Brain microvascular endothelial cell (primary cell): ENCODE measurements at regions not wholly inside any gene's neighbourhood (a gene's known extent, or its start where the extent isn't known, plus 50 kb on each side); places are given as distances from the start of the nearest gene placed in this dataset.

ENCODE experiments used
- DNase-seq: peaks from one replicate; pipeline ENCODE4 v3.0.0-alpha.2; 2020
- H3K27ac ChIP-seq: fragments of 250-450 bp; sonication (Bioruptor Pico); 2 replicates; pipeline ENCODE4 v1.5.1; 2020; ENCODE audit warnings: mild to moderate bottlenecking, moderate library complexity
- H3K27me3 ChIP-seq: fragments of 250-450 bp; sonication (Bioruptor Pico); replicated peaks from 2 replicates; pipeline ENCODE4 v1.5.1; 2020; ENCODE audit warnings: mild to moderate bottlenecking
- H3K36me3 ChIP-seq: fragments of 250-450 bp; sonication (Bioruptor Pico); replicated peaks from 2 replicates; pipeline ENCODE4 v1.5.1; 2020; ENCODE audit warnings: mild to moderate bottlenecking
- H3K4me3 ChIP-seq: 2 replicates; pipeline ENCODE4 v1.5.1; 2011; ENCODE audit warnings: low read depth, mild to moderate bottlenecking, control low read depth, low read length, moderate library complexity
- in situ Hi-C: cut with HindIII; loops from 2 replicates; pipeline ENCODE4 v1.10.0; 2017; ENCODE audit warnings: low sequenced_read_pairs, low pct_ligation_motif_present
- TF ChIP-seq, protein P1 (sequence below): IDR thresholded peaks from 2 replicates; pipeline ENCODE4 v1.5.1; 2011; ENCODE audit warnings: low read depth, mild to moderate bottlenecking, moderate library complexity, low read length, control low read depth, inconsistent platforms; ENCODE audit errors: missing control alignments

DNA sequence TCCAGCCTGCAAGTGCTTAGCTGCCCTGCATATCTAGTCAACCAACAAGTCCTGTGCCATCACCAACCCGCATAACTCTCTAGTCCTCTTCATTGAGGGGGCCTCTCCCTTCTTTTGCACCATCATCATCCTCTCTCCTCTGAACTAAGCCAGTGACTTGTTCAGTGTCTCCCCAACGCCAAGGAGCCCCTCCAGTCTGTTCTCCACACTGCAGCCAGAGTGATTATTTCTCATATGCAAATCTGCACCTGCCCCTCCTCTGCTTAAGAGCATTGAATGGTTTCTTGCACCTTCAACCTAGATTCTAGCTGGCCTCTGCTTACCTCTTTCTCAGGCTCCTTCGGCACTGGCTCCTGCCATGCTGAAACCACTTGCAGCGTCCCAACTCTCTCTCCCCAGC is 141.8 kb downstream of the FAM161A start:
- Histone ChIP-seq H3K36me3 (no peaks in the 10 kb centered on the region), H3K27ac (no peak overlapping the region), H3K27me3 (no peaks in the 10 kb centered on the region), H3K4me3 (no peak overlapping the region)
- TF ChIP-seq, protein P1, sequence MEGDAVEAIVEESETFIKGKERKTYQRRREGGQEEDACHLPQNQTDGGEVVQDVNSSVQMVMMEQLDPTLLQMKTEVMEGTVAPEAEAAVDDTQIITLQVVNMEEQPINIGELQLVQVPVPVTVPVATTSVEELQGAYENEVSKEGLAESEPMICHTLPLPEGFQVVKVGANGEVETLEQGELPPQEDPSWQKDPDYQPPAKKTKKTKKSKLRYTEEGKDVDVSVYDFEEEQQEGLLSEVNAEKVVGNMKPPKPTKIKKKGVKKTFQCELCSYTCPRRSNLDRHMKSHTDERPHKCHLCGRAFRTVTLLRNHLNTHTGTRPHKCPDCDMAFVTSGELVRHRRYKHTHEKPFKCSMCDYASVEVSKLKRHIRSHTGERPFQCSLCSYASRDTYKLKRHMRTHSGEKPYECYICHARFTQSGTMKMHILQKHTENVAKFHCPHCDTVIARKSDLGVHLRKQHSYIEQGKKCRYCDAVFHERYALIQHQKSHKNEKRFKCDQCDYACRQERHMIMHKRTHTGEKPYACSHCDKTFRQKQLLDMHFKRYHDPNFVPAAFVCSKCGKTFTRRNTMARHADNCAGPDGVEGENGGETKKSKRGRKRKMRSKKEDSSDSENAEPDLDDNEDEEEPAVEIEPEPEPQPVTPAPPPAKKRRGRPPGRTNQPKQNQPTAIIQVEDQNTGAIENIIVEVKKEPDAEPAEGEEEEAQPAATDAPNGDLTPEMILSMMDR, result no peak
- in situ Hi-C loops, result no loop called here
- no peak for DNase-seq

DNA sequence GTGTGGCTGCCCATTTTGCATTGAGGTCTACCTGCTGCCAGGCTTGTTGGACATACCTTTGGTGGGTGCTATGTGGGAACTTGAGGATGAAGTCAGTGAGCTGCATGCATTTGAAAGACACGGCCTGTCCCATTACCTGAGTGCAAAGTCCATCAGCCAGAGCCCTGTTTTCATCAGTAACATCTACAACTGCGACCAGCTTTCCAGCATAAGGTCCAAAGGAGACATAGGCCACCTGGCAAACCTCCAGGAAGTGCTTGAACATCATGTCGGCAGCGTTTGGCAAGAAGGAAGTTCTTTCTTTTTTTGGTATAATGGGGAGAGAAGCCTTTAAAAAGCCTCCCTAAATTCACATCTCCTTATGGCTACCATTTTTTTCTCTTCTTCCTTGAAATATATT is 143.1 kb downstream of the FAM161A start:
- DNase-seq, result no peak
- H3K27ac ChIP-seq, result no peak overlapping the region
- TF ChIP-seq, protein P1, result no peak
- H3K4me3 ChIP-seq, result no peak overlapping the region
- H3K27me3 ChIP-seq, result no peaks in the 10 kb centered on the region
- in situ Hi-C loops, result no loop called here
- H3K36me3 ChIP-seq, result no peaks in the 10 kb centered on the region

DNA sequence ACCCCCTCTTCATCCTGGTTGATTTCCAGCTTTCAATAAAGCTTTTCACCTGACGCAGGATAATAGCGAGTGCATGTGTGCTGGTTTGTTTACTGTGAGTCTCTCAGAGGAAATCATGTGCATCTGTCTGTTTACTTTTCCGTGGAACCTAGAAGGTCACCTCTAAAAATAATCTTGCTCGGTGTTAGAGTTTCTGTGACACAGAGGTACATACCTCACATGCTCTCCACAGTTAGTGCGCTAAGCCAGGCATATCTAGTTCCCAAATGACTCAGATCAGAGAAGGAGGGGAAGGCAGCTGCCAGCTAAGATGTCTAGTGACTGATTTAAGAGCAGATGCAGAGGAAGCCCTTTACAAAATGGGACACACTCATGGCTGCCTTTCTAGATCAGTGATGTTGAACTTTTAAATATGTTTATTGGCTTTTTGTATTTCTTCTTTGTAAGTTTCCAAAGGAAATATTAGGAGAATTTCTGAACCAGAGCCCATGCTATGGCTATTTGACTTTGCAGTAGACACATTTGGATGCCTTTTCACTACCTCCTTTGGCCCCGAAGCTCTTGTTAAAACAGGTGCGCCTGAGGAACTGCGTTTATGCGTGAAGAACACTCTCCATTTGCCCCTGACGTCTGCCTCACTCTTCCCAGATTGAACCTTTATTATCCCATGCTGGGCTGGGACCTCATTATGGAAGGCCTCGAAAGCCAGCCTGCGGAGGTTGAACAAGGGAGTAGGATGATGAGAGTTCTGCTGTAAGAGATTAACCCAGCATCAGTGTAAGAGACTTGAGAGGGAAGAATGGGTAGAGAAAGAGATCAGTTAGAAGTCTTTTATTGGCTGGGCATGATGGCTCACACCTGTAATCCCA is 145.6 kb downstream of the FAM161A start:
- H3K4me3 ChIP-seq, result no peak overlapping the region
- no peaks in the 10 kb centered on the region for H3K27me3 ChIP-seq
- in situ Hi-C loops, result no loop called here
- H3K27ac ChIP-seq, result no peak overlapping the region
- no peaks in the 10 kb centered on the region for H3K36me3 ChIP-seq
- TF ChIP-seq, protein P1, result no peak
- peak; percentile 73 for DNase-seq

GRCh38 chr2:61705625-61706024 is 148.2 kb downstream of the FAM161A start:
- TF ChIP-seq, protein P1, result no peak
- no peak for DNase-seq

DNA sequence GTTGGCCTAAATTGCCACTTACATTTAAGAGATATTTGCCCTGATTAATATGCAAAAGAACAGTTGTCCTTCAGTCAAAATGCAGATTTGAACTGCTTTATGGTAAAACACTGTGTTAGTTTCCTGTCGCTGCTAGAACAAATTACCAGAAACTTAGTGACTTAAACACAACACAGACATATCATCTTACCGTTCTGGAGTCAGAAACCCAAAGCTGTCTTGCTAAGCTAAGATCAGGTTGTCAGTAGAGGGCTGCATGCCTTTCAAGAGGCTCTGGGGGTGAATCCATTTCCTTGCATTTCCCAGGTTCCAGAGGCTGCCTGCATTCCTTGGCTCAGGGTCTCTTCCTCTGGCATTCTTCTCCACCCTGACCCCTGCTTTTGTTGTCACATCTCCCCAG is 149.5 kb downstream of the FAM161A start:
- TF ChIP-seq, protein P1, result no peak
- no peak overlapping the region for H3K4me3 ChIP-seq
- no peak overlapping the region for H3K27ac ChIP-seq
- H3K27me3 ChIP-seq, result no peaks in the 10 kb centered on the region
- no peak for DNase-seq
- H3K36me3 ChIP-seq, result no peaks in the 10 kb centered on the region
- in situ Hi-C loops, result no loop called here

More at GRCh38 chr2:61705625-61706024, 148.2 kb downstream of the FAM161A start:
- no peak overlapping the region for H3K4me3 ChIP-seq
- H3K27me3 ChIP-seq, result no peaks in the 10 kb centered on the region
- H3K36me3 ChIP-seq, result no peaks in the 10 kb centered on the region
- H3K27ac ChIP-seq, result no peak overlapping the region
- in situ Hi-C loops, result no loop called here
